ENCODE measurements at regions not wholly inside any gene's neighbourhood (a gene's known extent, or its start where the extent isn't known, plus 50 kb on each side); places are given as distances from the start of the nearest gene placed in this dataset.

- no peaks in the 10 kb centered on the region for H3K27me3 ChIP-seq (ENCODE audit: insufficient read depth, low read depth, low read length)
- H3F3A ChIP-seq (ENCODE audit: insufficient read depth, low read length, poor library complexity, severe bottlenecking): no peaks in the 10 kb centered on the region
- H2AFZ ChIP-seq (ENCODE audit: low read depth, low read length): no peak overlapping the region
- H3K9me3 ChIP-seq (ENCODE audit: low read length): no peaks in the 10 kb centered on the region
- no peak overlapping the region for H3K4me2 ChIP-seq (ENCODE audit: low read length)
- no peaks in the 10 kb centered on the region for H3K9me2 ChIP-seq (ENCODE audit: insufficient read depth, low read length)
- no peak overlapping the region for H3K4me3 ChIP-seq (ENCODE audit: low read length)
- H3K9ac ChIP-seq (ENCODE audit: low read length): peak overlapping the region; percentile 34
- no peaks in the 10 kb centered on the region for H4K20me1 ChIP-seq (ENCODE audit: insufficient read depth)
- TF ChIP-seq RAD21 (conservative IDR thresholded peaks at IDR 0.05) (no peak), POLR2AphosphoS5 (IDR thresholded peaks at IDR 0.05) (no peak), MXI1 (conservative IDR thresholded peaks at IDR 0.05; ENCODE audit: poor library complexity, severe bottlenecking) (no peak), TAF1 (IDR thresholded peaks at IDR 0.05; ENCODE audit: low read depth) (no peak), EZH2 (IDR thresholded peaks at IDR 0.05; ENCODE audit: borderline replicate concordance, insufficient read depth, low read length, poor library complexity, severe bottlenecking) (no peak), SMC3 (conservative IDR thresholded peaks at IDR 0.05; ENCODE audit: poor library complexity) (no peak), EP300 (conservative IDR thresholded peaks at IDR 0.05; ENCODE audit: poor library complexity, severe bottlenecking) (no peak), REST (IDR thresholded peaks at IDR 0.05; ENCODE audit: borderline replicate concordance) (no peak)
- TF ChIP-seq, protein P1, sequence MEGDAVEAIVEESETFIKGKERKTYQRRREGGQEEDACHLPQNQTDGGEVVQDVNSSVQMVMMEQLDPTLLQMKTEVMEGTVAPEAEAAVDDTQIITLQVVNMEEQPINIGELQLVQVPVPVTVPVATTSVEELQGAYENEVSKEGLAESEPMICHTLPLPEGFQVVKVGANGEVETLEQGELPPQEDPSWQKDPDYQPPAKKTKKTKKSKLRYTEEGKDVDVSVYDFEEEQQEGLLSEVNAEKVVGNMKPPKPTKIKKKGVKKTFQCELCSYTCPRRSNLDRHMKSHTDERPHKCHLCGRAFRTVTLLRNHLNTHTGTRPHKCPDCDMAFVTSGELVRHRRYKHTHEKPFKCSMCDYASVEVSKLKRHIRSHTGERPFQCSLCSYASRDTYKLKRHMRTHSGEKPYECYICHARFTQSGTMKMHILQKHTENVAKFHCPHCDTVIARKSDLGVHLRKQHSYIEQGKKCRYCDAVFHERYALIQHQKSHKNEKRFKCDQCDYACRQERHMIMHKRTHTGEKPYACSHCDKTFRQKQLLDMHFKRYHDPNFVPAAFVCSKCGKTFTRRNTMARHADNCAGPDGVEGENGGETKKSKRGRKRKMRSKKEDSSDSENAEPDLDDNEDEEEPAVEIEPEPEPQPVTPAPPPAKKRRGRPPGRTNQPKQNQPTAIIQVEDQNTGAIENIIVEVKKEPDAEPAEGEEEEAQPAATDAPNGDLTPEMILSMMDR (IDR thresholded peaks at IDR 0.05; ENCODE audit: poor library complexity, severe bottlenecking): no peak
- no peak overlapping the region for H3K27ac ChIP-seq (ENCODE audit: low read length)
- H3K79me2 ChIP-seq (replicated peaks; ENCODE audit: insufficient read depth, low read length): no peaks in the 10 kb centered on the region
- H3K36me3 ChIP-seq (ENCODE audit: insufficient read depth, low read length): no peaks in the 10 kb centered on the region
Measured at GRCh38 chr16:85301231-85301630, 189.0 kb upstream of the CIBAR2 start.

GRCh38 chr16:85302018-85302847, 190.0 kb upstream of the CIBAR2 start:
- Histone ChIP-seq H3K79me2 (replicated peaks; ENCODE audit: insufficient read depth, low read length) (no peaks in the 10 kb centered on the region), H3K9me2 (ENCODE audit: insufficient read depth, low read length) (no peaks in the 10 kb centered on the region), H3K27me3 (ENCODE audit: insufficient read depth, low read depth, low read length) (no peaks in the 10 kb centered on the region), H3K27ac (ENCODE audit: low read length) (peak overlapping the region; percentile 63), H3K4me2 (ENCODE audit: low read length) (no peak overlapping the region), H3K36me3 (ENCODE audit: insufficient read depth, low read length) (no peaks in the 10 kb centered on the region), H2AFZ (ENCODE audit: low read depth, low read length) (no peak overlapping the region), H3F3A (ENCODE audit: insufficient read depth, low read length, poor library complexity, severe bottlenecking) (no peaks in the 10 kb centered on the region), H4K20me1 (ENCODE audit: insufficient read depth) (no peaks in the 10 kb centered on the region), H3K9me3 (ENCODE audit: low read length) (no peaks in the 10 kb centered on the region), H3K4me3 (ENCODE audit: low read length) (peak overlapping the region; percentile 32), H3K9ac (ENCODE audit: low read length) (peak overlapping the region; percentile 34)
- TF ChIP-seq EP300 (conservative IDR thresholded peaks at IDR 0.05; ENCODE audit: poor library complexity, severe bottlenecking): peak; percentile 23
- TF ChIP-seq TAF1 (IDR thresholded peaks at IDR 0.05; ENCODE audit: low read depth): no peak
- peak; percentile 13 for TF ChIP-seq RAD21 (conservative IDR thresholded peaks at IDR 0.05)
